ENCODE measurements at regions not wholly inside any gene's neighbourhood (a gene's known extent, or its start where the extent isn't known, plus 50 kb on each side); places are given as distances from the start of the nearest gene placed in this dataset.

DNA sequence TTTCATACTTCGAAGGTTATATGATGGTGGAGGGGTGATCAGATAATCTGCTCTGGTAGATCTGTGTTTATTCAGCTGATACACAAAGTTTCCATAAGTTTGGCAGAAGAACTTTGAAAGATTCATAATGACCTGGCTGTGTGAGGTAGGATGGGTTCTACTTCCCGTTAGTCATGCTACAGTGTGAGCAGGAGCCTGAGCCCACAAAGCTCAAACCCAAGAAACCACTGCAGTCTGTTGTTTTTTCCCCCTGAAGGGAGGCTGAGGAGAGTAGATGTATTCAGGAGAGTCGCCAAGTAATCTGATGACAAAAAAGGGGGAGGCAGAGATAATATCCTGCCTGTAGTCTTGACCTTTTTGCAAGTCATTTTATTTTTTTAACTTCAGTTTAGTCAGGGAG is 52.8 kb upstream of the PPP3CA start:
- Histone ChIP-seq H3K9me1 (ENCODE audit: control insufficient read depth, extremely low read depth, insufficient read depth, low read length) (no peaks in the 10 kb centered on the region), H3K9ac (ENCODE audit: control insufficient read depth, extremely low read depth, insufficient read depth, low read length) (no peak overlapping the region), H3K27me3 (ENCODE audit: control insufficient read depth, extremely low read depth, insufficient read depth, low read length) (no peaks in the 10 kb centered on the region), H3K36me3 (ENCODE audit: control insufficient read depth in 2 of 2, extremely low read depth in 1 of 2, insufficient read depth in 2 of 2, low read length in 2 of 2) (no peaks in the 10 kb centered on the region), H4K20me1 (ENCODE audit: control insufficient read depth, extremely low read depth, insufficient read depth, low read length) (no peaks in the 10 kb centered on the region), H3K79me2 (ENCODE audit: control insufficient read depth, insufficient read depth, low read length) (no peaks in the 10 kb centered on the region), H2AFZ (ENCODE audit: control insufficient read depth, low read length) (peak overlapping the region; percentile 15), H3K4me2 (ENCODE audit: control insufficient read depth, extremely low read depth, insufficient read depth, low read depth, low read length) (no peak overlapping the region), H3K4me3 (ENCODE audit: control insufficient read depth in 2 of 3, extremely low read depth in 1 of 3, insufficient read depth in 2 of 3, low read depth in 1 of 3, low read length in 3 of 3) (no peak overlapping the region), H3K4me1 (ENCODE audit: control insufficient read depth, extremely low read depth, insufficient read depth, low read length) (peaks cover 2% of the 10 kb centered on the region), H3K27ac (ENCODE audit: control insufficient read depth, insufficient read depth, low read length) (no peak overlapping the region), H3K9me3 (ENCODE audit: control insufficient read depth, low read depth, low read length) (no peaks in the 10 kb centered on the region)
- TF ChIP-seq, protein P1, sequence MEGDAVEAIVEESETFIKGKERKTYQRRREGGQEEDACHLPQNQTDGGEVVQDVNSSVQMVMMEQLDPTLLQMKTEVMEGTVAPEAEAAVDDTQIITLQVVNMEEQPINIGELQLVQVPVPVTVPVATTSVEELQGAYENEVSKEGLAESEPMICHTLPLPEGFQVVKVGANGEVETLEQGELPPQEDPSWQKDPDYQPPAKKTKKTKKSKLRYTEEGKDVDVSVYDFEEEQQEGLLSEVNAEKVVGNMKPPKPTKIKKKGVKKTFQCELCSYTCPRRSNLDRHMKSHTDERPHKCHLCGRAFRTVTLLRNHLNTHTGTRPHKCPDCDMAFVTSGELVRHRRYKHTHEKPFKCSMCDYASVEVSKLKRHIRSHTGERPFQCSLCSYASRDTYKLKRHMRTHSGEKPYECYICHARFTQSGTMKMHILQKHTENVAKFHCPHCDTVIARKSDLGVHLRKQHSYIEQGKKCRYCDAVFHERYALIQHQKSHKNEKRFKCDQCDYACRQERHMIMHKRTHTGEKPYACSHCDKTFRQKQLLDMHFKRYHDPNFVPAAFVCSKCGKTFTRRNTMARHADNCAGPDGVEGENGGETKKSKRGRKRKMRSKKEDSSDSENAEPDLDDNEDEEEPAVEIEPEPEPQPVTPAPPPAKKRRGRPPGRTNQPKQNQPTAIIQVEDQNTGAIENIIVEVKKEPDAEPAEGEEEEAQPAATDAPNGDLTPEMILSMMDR (optimal IDR thresholded peaks at IDR 0.05 in 1 of 3, IDR thresholded peaks at IDR 0.05 in 1 of 3, conservative IDR thresholded peaks at IDR 0.05 in 1 of 3; ENCODE audit: extremely low read depth in 1 of 3, insufficient read depth in 2 of 3, low read length in 3 of 3) = no peak
- no peak for TF ChIP-seq EZH2 (IDR thresholded peaks at IDR 0.05; ENCODE audit: low read length)
- dilution Hi-C loops (cut with MboI; ENCODE audit: extremely low pct_ligation_motif_present, low sequenced_read_pairs) = no loop called here
- DNase-seq (ENCODE audit: low read depth, low spot score) (no peak), FAIRE-seq (no peak)

DNA sequence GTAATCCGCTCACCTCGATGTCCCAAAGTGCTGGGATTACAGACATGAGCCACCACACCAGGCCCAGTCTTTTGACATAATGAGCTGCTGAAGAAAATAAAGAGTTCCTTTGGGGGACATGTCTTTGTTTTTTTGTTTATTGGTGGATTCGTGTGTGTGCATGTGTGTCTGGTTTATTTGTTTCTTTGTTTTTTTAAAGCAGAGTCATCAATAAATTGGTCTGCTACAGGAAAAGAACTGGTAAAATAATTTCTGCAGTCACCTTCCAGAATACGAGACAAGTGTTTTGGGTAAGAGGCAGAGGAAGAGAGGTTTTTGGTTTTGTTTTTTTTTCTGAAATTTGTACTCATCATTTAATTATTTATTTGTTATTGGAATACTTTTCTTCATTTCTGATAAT is 51.5 kb upstream of the PPP3CA start:
- no peaks in the 10 kb centered on the region for H3K36me3 ChIP-seq (ENCODE audit: control insufficient read depth in 2 of 2, extremely low read depth in 1 of 2, insufficient read depth in 2 of 2, low read length in 2 of 2)
- no peaks in the 10 kb centered on the region for H4K20me1 ChIP-seq (ENCODE audit: control insufficient read depth, extremely low read depth, insufficient read depth, low read length)
- no peak overlapping the region for H2AFZ ChIP-seq (ENCODE audit: control insufficient read depth, low read length)
- no peaks in the 10 kb centered on the region for H3K9me3 ChIP-seq (ENCODE audit: control insufficient read depth, low read depth, low read length)
- no peaks in the 10 kb centered on the region for H3K27me3 ChIP-seq (ENCODE audit: control insufficient read depth, extremely low read depth, insufficient read depth, low read length)
- no peaks in the 10 kb centered on the region for H3K79me2 ChIP-seq (ENCODE audit: control insufficient read depth, insufficient read depth, low read length)
- TF ChIP-seq, protein P1 (optimal IDR thresholded peaks at IDR 0.05 in 1 of 3, IDR thresholded peaks at IDR 0.05 in 1 of 3, conservative IDR thresholded peaks at IDR 0.05 in 1 of 3; ENCODE audit: extremely low read depth in 1 of 3, insufficient read depth in 2 of 3, low read length in 3 of 3) = no peak
- TF ChIP-seq EZH2 (IDR thresholded peaks at IDR 0.05; ENCODE audit: low read length) = no peak
- no peak for DNase-seq (ENCODE audit: low read depth, low spot score)
- no peaks in the 10 kb centered on the region for H3K9me1 ChIP-seq (ENCODE audit: control insufficient read depth, extremely low read depth, insufficient read depth, low read length)
- no peak overlapping the region for H3K9ac ChIP-seq (ENCODE audit: control insufficient read depth, extremely low read depth, insufficient read depth, low read length)
- FAIRE-seq = no peak
- dilution Hi-C loops (cut with MboI; ENCODE audit: extremely low pct_ligation_motif_present, low sequenced_read_pairs) = no loop called here
- H3K4me3 ChIP-seq (ENCODE audit: control insufficient read depth in 2 of 3, extremely low read depth in 1 of 3, insufficient read depth in 2 of 3, low read depth in 1 of 3, low read length in 3 of 3) = no peak overlapping the region
- H3K4me1 ChIP-seq (ENCODE audit: control insufficient read depth, extremely low read depth, insufficient read depth, low read length) = peaks cover 2% of the 10 kb centered on the region
- no peak overlapping the region for H3K4me2 ChIP-seq (ENCODE audit: control insufficient read depth, extremely low read depth, insufficient read depth, low read depth, low read length)
- no peak overlapping the region for H3K27ac ChIP-seq (ENCODE audit: control insufficient read depth, insufficient read depth, low read length)

Small RNAs in the stretch of these regions (small RNA-seq; reads per million reads assigned to genes)
- gene RNU6-462P (ENCODE audit: insufficient read length in 3 of 3, low read depth in 3 of 3, low replicate concordance in 1 of 3) = 0 reads per million in 3 experiments
